GM23338 (cell line): ENCODE measurements at regions not wholly inside any gene's neighbourhood (a gene's known extent, or its start where the extent isn't known, plus 50 kb on each side); places are given as distances from the start of the nearest gene placed in this dataset.

ENCODE experiments used
- CTCF ChIP-seq, 2 experiments: fragments of 200-600 bp in 1 of 2; sonication (generic) in 1 of 2; conservative IDR thresholded peaks; 2 replicates each; pipeline versions ENCODE4 v1.5.1 to v1.6.1; 2016 to 2017; ENCODE audit warnings: antibody characterized with exemption in 2 of 2, low read depth in 2 of 2, mild to moderate bottlenecking in 2 of 2, moderate library complexity in 1 of 2
- EZH2 ChIP-seq: fragments of 200-600 bp; sonication (generic); IDR thresholded peaks from one replicate; pipeline ENCODE4 v1.8.0; 2017; ENCODE audit warnings: antibody characterized with exemption, mild to moderate bottlenecking, low read depth; ENCODE audit not compliant: unreplicated experiment

GRCh38 chr3:76645724-76646123, 394.2 kb upstream of the ROBO2 start:
- TF ChIP-seq EZH2 (no peak), CTCF (conservative IDR thresholded peaks at IDR 0.05; ENCODE audit: low read depth in 2 of 2) (no peak)
